ENCODE measurements at regions not wholly inside any gene's neighbourhood (a gene's known extent, or its start where the extent isn't known, plus 50 kb on each side); places are given as distances from the start of the nearest gene placed in this dataset.
"Not testable (repeated sequence)": the region's sequence is repeated elsewhere in the genome, so short reads cannot be mapped to it uniquely, and the experiment has no call there.

DNA sequence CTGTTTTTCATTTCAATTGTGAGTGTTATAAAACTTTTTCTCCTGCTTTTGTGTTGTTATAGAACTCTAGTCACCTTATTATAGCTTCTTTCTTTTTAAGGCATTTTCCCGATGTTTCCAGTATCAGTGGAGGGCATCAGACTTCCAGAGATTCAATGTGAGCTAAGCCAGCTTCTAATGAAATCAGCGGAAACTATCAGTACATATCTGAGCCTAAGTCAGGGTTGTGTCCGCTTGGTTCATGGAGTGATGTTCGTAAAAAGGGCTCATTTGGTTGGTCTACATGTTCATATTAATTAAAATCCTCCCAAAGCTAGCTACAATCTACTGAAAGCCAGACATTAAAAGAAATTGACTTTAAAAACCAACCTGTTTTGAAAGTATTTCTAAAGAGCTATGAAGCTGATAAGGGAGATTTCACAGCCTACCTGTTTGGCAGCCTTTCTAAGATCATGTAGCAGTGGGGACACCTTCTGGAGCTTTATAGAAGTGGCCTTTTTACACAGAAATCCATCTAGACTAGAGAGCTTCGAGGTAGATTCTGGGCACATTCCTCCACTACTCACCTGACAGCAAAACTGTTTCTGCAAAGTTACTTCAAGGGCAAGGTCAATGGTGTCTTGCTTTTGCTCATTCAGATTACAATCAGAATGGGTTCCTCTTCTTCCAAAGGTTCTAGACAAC is 227.1 kb upstream of the NBPF12 start:
- H3K27ac ChIP-seq: not testable (repeated sequence)

DNA sequence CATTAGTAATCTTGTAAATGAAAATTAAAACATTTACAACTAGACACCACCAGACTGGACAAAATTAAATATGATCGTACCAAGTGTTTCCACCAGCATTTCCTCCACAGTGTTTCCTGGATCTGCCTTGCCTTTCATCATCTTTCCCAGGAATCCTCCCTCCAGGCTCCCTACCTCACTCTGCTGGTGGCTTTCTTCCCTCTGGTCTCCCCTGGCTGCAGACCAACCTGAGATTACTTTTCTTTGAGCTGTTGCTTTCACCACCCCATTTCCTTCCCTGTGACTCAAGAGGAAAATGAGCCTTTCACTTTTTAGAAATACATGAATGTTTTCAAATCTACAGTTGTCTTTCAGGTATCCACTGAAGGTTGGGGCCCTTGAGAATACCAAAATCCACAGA is 228.8 kb upstream of the NBPF12 start:
- H3K27ac ChIP-seq: not testable (repeated sequence)

DNA sequence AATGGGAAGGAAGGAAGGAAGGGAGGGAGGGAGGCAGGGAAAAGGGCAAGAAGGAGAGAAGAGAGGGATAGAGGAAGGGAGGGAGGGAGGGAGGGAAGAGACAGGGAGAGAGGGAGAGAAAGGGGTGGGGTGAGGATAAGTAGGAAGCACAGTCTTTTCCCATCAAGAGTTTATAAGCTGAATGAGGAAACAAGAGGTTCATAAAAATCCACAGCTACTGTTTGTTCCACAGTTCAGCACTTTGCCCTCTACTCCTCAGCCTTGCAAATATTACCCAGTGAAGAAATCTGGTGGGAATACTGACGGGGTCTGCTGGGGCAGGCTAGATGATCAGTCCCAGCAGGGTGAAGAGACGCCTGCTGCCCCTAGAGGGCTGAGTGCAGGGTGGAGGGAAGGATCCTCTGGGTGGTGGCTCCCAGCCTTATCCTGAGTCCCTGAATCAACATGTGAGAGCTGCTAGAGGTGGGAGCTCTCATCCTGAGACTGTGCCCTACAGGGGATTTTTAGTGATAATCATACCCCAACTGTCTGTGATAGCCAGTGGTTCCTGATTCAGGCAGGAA is 233.9 kb upstream of the NBPF12 start:
- H3K27ac ChIP-seq: not testable (repeated sequence)

DNA sequence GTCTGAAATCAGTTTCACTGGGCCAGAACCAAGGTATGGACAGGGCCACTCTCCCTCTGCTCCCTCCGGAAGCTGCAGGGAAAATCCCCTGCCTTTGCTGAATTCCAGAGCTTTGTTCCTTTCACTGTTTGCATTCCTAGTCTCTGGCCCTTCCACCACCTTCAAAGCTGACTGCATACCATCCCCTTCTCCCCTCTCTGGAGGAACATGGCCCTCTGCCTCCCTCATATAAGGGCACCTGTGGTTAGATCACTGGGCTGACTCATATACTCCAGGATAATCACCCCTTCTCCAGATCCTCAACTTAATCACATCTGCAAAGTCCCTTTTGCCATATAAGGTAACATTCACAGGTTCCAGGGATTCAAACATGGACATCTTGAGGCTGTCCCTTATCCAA is 236.8 kb upstream of the NBPF12 start:
- not testable (repeated sequence) for H3K27ac ChIP-seq

DNA sequence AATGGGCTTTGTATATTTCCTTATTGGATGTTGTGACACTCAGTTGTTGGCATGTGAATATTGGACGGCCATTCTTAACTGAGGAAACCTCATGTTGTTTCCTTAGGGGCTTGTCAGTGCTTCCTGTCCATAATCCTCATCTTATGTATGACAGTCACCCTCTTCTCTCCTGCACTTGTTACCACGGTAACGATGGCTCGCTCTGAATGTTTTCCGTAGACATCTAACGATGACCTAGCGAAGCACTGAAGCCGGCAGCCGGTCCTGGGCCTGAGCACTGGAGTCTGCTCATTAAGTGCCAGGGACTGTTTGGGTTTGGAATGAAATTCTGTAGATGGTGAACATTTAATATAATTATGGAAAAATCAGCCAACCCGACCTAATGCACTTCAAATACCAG is 242.7 kb upstream of the NBPF12 start:
- H3K27ac ChIP-seq: not testable (repeated sequence)

DNA sequence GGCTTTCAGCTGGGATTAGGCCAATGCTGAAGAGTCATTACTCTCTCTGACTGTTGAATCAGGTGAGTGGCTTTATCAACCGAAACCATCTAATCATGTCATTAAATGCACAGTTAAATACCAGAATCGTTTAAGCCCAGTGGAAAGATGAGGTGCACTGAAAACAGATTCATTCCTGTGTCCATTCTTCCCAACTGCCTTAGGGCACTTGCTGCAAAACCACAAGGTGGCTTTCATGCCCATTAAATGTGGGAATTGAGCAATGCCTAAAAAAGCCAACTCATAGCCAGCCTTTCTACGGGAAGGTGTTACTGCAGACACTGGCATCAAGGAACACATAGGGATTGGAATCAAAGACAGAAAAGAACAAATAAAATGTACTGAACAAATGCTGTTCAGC is 246.3 kb upstream of the NBPF12 start:
- not testable (repeated sequence) for H3K27ac ChIP-seq

DNA sequence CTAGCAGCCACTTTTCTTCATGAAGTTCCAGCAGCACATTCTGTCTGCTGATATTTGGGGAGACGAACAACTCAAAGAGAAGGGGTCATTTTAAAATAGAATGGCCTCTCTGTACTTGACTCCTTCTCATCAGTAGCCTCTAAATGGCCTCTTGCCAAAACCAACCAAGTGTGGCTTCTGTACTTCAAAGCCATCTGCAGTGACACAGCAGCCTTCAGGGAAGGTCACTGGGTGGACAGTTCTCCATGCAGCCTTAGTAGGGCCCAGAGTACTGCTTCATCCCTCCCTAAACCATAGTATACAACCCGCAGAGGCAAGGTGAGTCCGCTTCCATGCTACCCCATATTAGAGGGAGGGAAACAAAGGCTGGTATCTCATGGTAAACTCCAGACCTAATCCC is 249.2 kb upstream of the NBPF12 start:
- H3K27ac ChIP-seq: not testable (repeated sequence)

DNA sequence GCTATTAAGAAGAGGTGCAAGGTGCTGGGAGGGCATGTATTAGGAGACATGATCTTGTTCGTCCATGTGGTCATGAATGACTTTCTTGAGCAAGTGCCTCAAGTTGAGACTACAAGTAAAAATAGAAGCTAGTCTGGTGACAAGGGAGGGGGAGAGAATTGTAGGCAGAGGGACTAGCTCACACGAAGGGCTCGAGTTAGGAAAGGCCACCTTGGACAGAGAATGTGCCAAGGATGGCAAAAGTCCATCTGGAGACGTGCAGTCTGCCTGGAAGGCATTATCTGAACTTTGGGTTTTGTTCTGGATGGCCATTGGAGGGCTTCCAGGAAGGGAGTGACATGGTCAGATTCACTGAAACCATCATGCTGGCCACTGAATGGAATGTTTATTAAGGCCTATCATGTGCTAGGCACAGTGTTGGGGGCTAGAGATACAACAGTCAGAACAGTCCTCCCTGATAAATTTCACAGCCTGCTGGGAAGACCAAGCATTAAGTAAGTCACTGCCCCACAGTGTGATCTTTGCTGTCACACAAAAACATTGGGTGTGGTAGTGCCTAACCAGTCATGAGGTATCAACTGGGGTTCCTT is 251.3 kb upstream of the NBPF12 start:
- not testable (repeated sequence) for H3K27ac ChIP-seq

DNA sequence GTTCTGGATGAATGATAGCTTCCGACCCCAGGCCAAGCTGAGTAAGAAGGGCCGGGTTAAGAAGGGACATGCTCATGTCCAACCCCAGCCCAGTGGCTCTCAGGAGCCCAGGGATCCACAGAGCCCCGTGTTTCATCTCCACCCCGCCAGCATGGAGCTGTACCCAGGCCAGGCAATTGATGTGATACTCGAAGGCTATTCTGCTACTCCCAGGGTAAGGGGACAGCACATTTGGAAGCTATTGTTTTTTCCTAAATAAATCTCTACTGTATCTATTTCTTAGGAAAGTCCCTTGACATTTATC is 255.0 kb upstream of the NBPF12 start:
- H3K27ac ChIP-seq: not testable (repeated sequence)

DNA sequence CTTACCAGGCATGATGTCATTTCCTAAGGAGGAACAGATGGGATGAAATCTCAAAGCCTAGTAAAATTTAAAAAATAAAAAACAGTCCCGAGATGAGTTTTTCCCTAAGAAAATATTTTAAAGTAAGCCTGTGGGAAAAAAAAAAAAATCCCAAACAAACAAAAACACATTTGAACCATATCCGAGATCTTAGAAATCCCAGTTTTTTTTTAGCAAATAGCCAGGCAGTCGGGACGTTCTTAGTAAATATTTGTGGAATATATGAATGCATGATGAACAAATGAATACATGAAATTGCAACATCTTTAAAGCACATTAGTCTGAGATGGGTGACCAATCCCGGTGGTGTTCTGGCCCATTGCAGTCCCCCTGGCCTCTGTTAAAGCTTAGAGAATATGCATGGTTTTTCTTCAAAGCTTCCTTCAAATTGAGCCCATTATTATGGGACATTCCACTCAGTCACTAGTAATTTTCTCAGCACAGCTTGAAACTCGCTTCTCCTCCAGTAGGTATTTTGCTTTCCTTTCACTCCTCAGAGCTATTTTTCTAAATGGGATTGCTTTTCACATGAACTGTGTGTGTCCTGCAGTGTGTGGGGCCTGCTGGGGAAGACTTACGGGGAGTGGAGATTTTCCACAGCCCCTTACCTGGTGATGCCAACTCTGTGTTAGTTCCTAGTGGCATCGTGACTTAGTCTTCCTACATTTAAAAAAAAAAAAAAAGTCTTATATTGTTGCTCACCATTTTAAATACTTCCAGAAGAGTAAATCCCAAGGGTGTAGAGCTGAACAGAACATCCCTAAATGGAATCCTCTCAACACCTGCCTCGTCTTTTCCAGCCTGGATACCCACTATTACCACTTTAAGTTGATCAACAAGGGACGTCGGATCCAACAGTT is 255.6 kb upstream of the NBPF12 start:
- not testable (repeated sequence) for H3K27ac ChIP-seq

DNA sequence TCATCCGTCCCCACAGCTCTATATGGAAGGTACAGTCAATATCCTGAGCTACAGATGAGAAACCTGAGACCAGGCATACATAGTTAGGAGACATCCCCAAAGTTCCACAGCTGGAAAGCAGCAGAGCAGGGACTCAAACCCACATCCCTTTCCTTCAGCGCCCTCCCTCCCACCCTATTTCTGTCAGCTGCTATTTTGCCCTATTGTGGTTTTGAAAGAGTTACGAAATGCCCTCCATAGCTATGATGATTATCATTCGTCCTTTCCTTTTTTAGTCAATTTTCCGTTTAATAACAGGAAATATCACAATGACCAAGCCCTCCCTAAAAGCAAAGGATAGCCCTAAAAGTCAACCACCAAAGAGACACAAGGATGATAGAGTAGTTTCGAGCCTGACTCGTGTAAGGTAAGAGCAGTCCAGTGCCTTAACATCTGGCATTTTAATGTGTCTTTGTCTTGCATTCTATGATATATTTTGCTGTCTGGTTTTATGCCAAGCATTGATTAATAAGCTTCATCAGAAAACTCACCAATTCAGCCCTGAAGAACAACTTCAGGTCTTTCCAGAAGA is 264.3 kb upstream of the NBPF12 start:
- not testable (repeated sequence) for H3K27ac ChIP-seq

DNA sequence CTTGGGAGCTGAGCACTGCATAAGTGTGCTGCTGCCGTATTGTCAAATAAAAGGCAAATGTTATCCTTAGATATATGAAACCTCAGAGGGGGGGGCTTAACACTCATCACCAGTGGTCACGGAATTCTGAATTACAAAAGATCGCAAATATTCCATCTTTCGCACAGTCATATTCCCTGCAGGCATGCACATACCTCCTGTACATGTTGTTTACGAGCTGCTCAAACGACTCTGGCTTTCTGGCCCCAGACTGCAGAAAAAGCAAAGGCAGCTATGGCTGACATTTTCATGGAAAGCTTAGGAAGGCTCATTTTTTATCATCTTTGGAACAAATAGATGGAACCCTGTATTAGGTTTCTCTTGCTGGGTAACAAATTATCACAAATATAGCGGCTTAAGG is 265.5 kb upstream of the NBPF12 start:
- H3K27ac ChIP-seq: not testable (repeated sequence)

DNA sequence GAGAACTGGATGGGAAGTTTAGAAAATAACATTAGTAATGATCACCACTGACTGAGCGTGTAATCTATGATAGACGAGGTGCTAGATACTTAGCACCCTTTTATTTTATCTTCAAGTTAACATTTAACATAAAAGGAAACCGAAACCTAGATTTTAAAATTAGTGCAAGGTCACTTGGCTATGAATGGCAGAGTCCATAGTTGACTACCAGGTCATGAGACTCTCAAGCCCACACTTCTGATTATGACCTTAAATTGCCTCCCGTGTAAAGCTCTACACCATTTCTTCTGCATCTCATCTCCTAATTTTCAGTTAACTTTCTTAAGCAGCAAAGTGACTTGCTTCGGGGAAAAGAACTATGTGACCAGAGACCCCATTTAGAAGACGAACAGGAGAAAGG is 266.5 kb upstream of the NBPF12 start:
- H3K27ac ChIP-seq: not testable (repeated sequence)

DNA sequence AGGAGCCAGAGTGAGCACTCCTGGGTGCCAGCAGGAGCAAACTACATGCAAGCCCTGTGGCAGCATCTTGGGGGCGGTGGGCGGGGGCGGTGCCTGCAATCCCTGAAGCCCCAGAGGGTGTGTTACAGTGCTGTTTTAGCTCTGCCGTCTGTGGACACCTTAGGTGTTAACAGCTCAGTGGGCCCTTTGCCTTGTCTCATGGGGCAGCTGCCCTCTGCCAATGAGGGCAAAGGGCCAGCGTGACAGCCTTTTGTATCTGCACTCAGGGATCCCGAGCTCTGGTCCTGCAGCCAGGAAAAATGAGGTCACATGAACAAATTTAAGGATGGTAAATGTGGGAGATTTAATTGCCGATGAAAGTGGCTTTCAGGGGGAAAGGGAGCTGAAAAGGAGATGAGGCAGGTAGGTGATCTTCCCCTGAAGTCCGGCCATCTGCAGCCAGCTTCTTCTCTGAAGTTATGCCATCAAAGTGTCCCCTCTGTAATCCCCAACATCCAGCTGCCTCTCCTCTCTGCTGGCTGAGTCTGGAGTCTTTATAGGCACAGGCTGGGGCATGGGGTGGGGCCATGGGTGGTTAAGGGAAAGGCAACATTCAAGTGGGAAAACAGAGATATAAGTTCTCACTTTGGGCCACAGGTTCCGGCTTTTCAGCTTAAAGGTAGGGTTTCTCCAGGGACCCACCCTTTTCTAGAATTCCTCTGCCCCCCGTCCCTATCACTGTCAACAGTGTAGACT is 267.1 kb upstream of the NBPF12 start:
- not testable (repeated sequence) for H3K27ac ChIP-seq

DNA sequence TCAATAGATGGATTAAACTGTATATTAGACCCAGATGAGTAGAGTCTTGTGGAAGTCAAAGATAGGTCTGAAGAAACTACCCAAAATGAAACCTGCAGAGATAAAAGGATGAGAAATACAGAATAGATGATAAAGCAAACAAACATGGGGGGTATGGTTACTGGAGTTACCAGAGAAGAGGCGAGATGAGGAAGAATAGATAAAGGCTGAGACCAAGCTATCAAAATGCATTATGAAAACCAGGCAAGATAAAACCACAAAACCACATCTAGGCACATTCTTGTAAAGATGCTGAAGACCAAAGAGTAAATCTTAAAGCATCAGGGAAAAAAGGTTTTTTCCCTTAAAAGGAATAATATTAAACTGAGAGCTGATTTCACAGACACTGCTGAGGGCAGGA is 271.8 kb upstream of the NBPF12 start:
- H3K27ac ChIP-seq: not testable (repeated sequence)

DNA sequence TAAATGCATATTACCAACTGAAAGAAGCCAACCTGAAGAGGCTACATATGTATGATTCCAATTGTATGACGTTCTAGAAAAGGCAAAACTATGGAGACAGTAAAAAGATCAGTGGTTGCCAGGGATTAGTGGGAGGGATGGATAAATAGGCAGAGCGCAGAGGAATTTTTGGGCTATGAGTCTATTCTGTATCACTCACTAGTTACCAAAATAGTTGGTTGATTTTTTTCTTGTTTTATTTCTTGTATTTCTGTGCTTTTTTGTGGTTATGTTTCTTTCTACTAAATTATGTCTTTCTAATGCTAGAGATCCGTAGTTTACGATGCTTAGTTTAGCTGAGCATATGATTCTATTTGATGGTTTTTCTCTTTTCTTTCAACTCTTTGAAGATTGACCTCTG is 277.9 kb upstream of the NBPF12 start:
- H3K27ac ChIP-seq: not testable (repeated sequence)

DNA sequence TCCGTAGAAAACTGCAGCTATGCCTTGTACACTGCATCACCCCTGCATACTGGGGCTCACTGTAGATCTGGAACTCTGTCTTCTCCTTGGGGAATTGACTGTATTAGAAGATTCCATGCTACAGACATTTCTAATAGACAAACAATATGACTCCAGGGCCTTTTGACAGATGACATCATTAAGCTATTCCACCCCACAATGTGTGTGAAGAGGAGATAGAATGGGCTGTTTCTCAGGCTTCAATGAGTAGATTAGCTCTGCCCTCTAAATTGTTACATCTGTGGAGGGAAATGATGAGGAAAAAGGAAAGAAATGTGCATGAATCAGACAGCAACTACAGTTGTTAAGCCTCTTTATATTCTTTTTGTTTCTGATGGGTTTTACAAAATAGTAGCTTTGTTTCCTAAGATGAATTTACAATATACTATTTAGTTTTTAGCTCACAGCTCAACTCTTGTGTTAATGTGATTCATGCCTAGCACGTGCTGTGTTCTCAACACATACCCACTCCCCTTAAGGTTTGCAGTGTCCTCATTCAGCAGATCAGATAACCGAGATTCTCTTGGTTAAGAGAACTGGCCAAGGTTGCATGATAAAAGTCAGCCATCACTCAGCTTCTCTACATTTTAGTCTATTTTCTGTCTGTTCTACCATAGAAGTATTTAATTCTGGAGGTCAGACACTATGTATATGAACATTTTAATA is 281.6 kb upstream of the NBPF12 start:
- H3K27ac ChIP-seq: not testable (repeated sequence)

DNA sequence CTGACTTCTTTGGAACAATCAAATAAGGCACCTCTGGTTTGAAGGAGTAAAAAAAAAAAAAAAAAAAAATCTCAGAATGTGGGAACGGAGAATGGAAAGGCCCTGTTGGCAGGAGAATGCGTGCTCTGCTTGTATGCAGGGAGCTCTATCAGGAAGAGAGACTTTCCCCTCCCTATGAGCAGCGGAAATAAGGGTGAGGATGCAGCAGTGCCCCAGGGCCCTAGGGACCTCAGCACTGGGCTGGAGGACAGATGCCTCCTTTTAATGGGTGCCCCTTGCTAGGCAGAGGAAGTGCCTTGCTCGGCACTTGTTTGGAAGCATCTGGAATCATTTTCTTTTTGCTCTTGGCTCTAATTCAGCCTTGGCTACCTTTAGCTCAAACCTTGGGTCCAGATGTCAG is 283.4 kb upstream of the NBPF12 start:
- H3K27ac ChIP-seq: not testable (repeated sequence)

DNA sequence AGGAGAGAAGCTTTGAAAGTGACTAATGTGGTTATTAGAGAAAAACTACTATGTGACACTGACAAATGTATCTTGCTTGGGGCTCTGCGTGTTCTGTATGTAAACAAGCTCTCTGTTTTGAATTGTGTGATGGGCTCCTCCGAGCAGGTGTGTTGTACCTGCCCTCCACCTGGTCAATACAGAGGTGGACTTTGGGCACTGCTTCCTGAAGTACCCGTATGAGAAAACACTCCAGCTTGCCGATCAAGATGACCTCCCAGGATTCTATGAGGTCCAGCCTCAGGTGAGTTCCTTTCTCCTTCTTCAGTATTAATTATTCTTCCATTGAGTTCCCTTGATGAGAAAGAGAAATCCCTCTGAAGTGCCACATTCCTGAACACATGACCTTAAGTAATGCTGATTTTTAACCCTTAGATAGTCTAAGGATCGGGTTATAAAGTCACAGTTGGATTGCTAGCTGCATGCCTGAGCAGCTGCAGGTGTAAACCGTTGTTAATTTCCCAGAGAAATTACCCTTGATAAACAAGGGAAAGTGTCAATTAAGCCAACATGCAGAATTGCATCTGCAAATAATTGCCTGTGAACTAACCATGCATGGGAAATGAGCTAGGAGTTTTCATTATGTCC is 292.0 kb upstream of the NBPF12 start:
- H3K27ac ChIP-seq: not testable (repeated sequence)

DNA sequence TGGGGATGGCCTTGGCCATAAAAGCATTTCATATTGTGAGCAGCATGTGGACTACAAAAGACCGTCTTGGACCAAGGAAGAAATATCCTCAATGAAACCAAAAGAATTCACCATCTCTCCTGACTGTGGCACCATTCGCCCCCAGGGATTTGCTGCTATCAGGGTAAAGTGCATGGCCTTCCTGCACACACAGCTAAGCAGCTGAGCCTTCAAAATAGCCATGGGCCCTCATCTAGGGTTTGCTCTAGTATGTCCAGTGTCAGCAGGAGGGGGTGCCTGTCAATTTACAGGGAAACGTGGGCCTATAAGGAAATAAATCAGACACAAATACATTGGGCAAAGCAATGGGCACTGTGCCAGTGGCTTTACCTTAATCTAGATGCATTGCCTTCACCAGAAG is 296.6 kb upstream of the NBPF12 start:
- H3K27ac ChIP-seq: not testable (repeated sequence)

DNA sequence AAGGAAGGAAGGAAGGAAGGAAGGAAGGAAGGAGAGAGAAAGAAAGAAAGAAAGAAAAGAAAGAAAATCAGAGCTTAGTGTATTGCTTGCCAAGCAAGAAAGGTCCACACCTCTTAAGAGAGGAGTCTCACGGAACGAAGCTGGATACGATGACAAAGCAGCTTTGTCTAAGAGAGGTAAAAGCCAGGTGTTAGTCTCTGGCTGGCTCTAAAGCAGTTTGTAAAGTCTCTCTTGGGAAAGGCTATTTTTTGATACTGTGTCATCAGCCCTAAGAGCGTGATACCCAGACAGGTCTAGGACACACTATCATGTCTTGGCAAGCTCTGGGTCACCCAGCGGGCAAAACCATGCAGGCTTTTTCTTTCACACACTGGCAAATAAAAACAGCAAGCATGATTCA is 297.5 kb upstream of the NBPF12 start:
- not testable (repeated sequence) for H3K27ac ChIP-seq
